Mucosa of descending colon (tissue), 3 donors: ENCODE measurements at regions not wholly inside any gene's neighbourhood (a gene's known extent, or its start where the extent isn't known, plus 50 kb on each side); places are given as distances from the start of the nearest gene placed in this dataset.

Experiments
- ATAC-seq: fragments of 200-7000 bp; cut with Tn5 transposase; one replicate; pipeline ENCODE4 v1.9.1; 2020; ENCODE audit warnings: mild to moderate bottlenecking, moderate library complexity
- DNase-seq, 3 donors: peaks; one replicate each; pipeline ENCODE4 v3.0.0-alpha.2; 2020
- H3K36me3 ChIP-seq: fragments of 200-600 bp; one replicate; pipeline ENCODE4 v1.8.0; 2021; ENCODE audit warnings: low read depth, mild to moderate bottlenecking
- H3K4me1 ChIP-seq: fragments of 200-600 bp; one replicate; pipeline ENCODE4 v1.8.0; 2021; ENCODE audit warnings: low read depth, mild to moderate bottlenecking
- H3K4me3 ChIP-seq: fragments of 200-600 bp; one replicate; pipeline ENCODE4 v1.8.0; 2021; ENCODE audit warnings: mild to moderate bottlenecking
- H3K9me3 ChIP-seq: fragments of 200-600 bp; one replicate; pipeline ENCODE4 v1.8.0; 2021; ENCODE audit warnings: mild to moderate bottlenecking
- intact Hi-C, 2 donors: fragments of 100-400 bp; cut with DNase I in 1 of 2; cut with micrococcal nuclease in 1 of 2; formaldehyde crosslinking; loops; one replicate each; pipeline versions ENCODE4 v1.11.0 to v1.11.1; 2022; cut with DNase I, micrococcal nuclease
- TF ChIP-seq, protein P1 (sequence below): fragments of 200-600 bp; IDR thresholded peaks from one replicate; pipeline ENCODE4 v1.8.0; 2022; ENCODE audit warnings: antibody characterized with exemption, mild to moderate bottlenecking
- donor health status: DM: no; HTN: no; CAD: no; lungs with moderate emphysema.
- donor health status: DM: no; HTN: no; CAD: no.
- donor health status: DM: no; HTN: yes; CAD: no.

DNA sequence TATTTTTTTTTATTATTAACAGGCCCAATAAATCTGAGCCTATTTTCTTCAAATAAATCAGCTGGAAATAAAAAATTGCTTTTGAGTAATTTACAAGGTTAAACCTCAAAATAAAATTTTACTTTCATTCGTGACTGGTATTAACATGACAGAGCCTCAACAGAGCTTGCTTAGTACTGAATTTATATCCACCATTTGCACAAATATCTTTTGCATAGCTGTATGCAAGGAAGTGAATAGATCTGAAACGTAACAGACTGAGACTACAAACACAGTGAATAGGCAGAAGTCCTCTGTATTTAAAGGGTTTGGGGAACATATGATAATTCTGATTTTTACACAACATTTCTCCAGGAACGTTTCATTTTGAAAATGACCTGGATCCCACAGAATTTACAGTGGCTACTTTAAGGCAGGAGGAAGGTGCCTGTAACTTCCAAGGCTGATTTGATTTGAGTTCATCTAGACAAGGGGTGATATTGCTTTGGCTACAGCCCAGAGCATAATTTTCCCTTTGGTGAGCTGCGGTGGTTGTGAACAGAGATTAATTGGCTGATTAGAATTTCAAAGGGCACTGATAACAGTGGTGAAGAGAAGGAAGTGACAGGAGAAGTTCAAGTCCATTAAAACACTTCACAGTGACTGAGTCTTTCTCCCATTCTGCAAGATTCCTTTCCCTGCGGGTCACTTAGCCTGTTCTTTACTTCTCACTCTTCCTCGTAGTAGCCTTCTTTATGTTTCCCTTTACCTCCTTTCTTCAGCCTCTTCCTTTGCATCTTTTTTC, 121.2 kb upstream of the SASH1 start:
- Histone ChIP-seq H3K4me3 (no peak overlapping the region), H3K4me1 (no peaks in the 10 kb centered on the region), H3K9me3 (no peaks in the 10 kb centered on the region), H3K36me3 (no peaks in the 10 kb centered on the region)
- TF ChIP-seq, protein P1, sequence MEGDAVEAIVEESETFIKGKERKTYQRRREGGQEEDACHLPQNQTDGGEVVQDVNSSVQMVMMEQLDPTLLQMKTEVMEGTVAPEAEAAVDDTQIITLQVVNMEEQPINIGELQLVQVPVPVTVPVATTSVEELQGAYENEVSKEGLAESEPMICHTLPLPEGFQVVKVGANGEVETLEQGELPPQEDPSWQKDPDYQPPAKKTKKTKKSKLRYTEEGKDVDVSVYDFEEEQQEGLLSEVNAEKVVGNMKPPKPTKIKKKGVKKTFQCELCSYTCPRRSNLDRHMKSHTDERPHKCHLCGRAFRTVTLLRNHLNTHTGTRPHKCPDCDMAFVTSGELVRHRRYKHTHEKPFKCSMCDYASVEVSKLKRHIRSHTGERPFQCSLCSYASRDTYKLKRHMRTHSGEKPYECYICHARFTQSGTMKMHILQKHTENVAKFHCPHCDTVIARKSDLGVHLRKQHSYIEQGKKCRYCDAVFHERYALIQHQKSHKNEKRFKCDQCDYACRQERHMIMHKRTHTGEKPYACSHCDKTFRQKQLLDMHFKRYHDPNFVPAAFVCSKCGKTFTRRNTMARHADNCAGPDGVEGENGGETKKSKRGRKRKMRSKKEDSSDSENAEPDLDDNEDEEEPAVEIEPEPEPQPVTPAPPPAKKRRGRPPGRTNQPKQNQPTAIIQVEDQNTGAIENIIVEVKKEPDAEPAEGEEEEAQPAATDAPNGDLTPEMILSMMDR = no peak
- ATAC-seq (no peak), DNase-seq (no peak)
- intact Hi-C loops = no loop called here

DNA sequence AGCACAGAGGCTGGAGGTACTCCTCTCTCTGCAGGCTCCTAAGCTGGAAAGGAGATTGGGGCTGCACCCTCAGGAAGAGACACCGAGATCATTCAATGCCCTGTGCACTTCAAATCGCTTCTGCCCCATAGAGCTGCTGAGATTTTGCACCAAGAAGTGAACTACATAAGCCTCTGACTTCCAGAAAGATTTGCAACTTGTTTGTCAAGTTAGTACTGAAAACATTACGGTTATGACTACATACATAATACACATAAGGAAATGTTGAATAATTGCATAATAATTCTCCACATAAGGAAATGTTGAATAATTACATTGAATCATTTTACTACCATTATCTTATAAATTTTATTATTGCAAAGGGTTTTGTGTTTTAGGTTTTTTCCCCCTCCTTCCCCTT, 120.3 kb upstream of the SASH1 start:
- H3K4me3 ChIP-seq = no peak overlapping the region
- H3K9me3 ChIP-seq = no peaks in the 10 kb centered on the region
- no peaks in the 10 kb centered on the region for H3K36me3 ChIP-seq
- ATAC-seq = no peak
- DNase-seq = no peak
- H3K4me1 ChIP-seq = no peaks in the 10 kb centered on the region
- intact Hi-C loops = no loop called here
- TF ChIP-seq, protein P1 = no peak

DNA sequence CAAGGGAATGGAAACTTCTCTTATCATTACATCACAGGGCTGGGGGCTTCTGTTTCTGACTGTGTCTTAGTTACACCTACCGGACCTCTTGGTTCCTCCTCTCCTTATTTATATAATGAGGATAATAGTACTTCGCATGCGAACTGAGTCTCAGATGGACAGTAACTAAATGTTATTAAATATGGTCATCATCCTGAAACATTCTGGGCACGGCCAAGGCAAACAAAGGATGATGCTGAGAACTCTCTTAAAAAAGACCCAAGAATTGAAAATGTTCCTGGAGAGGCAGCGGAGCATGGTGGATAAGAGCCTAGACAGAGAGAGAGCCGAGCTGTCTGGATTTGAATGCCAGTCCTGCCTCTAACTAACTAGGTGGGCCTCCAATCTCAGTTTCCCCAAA, 119.8 kb upstream of the SASH1 start:
- intact Hi-C loops = no loop called here
- ATAC-seq (no peak), DNase-seq (no peak)
- no peak overlapping the region for H3K4me3 ChIP-seq
- no peaks in the 10 kb centered on the region for H3K36me3 ChIP-seq
- TF ChIP-seq, protein P1 = no peak
- H3K9me3 ChIP-seq = no peaks in the 10 kb centered on the region
- no peaks in the 10 kb centered on the region for H3K4me1 ChIP-seq

DNA sequence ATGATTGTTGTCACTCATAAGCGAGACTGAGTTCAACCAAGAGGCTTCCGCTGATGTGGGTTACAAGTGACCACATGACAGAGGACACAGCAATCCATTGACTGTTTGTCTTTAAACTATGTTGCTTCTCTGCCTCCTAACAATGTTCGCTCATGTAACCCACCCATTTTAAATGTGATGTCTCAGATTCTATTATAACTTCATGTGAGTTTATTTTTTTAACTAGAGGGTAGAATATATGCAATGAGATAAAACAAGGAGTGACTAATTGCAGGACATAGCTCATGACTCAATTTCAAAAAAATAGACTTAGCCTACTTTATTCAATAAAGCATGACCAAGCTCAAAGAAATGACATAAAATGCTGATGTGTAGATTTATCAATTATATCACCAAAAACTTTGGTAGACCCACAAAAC, 119.2 kb upstream of the SASH1 start:
- Histone ChIP-seq H3K36me3 (no peaks in the 10 kb centered on the region), H3K4me3 (no peak overlapping the region), H3K9me3 (no peaks in the 10 kb centered on the region), H3K4me1 (no peaks in the 10 kb centered on the region)
- no peak for DNase-seq
- TF ChIP-seq, protein P1 = no peak
- intact Hi-C loops = no loop called here
- no peak for ATAC-seq

DNA sequence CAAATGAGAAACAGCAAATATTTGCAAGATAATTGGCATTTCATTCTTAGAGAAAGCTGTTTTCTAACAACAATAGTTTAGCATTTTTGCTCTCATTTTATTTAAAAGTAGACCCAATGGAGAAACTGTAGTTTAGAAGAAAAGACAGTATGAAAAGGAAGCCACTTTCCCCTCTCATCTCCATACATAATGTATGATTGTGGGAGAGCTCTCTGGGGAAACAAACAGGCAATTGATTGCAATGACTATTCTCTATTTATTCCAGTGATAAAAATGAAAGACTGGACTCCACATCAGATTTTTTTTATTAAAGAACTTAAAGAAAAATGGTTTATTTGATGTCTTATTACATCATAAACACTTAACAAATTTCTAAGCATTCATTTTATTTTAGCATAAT, 116.8 kb upstream of the SASH1 start:
- DNase-seq = no peak
- no peak for ATAC-seq
- TF ChIP-seq, protein P1 = no peak

More for the DNA sequence above, 116.8 kb upstream of the SASH1 start:
- no peaks in the 10 kb centered on the region for H3K36me3 ChIP-seq
- no peaks in the 10 kb centered on the region for H3K4me1 ChIP-seq
- intact Hi-C loops = no loop called here
- H3K4me3 ChIP-seq = no peak overlapping the region
- no peaks in the 10 kb centered on the region for H3K9me3 ChIP-seq
